Activated CD4-positive, alpha-beta T cell treated with anti-CD3 and anti-CD28 coated beads, Interleukin-2, amount 10 ng/mL, durations not matched to agents 24 days and 14 days (primary cell): ENCODE measurements at regions not wholly inside any gene's neighbourhood (a gene's known extent, or its start where the extent isn't known, plus 50 kb on each side); places are given as distances from the start of the nearest gene placed in this dataset.
A peak's percentile ranks its signal among the peaks of the same experiment; 100 is the strongest.

ENCODE experiments used
- DNase-seq: peaks from one replicate; pipeline ENCODE4 v3.0.0; 2022
- H3K27ac Mint-ChIP-seq: one replicate; pipeline ENCODE4 v1.8.0; 2022; ENCODE audit warnings: mild to moderate bottlenecking, mixed read lengths
- H3K27me3 Mint-ChIP-seq: one replicate; pipeline ENCODE4 v1.8.0; 2022; ENCODE audit warnings: mixed read lengths
- H3K36me3 Mint-ChIP-seq: one replicate; pipeline ENCODE4 v1.8.0; 2022; ENCODE audit warnings: low read depth, mild to moderate bottlenecking, mixed read lengths
- H3K4me1 Mint-ChIP-seq: one replicate; pipeline ENCODE4 v1.8.0; 2021; ENCODE audit warnings: mixed read lengths
- H3K4me3 Mint-ChIP-seq: one replicate; pipeline ENCODE4 v1.8.0; 2022; ENCODE audit warnings: mild to moderate bottlenecking, moderate library complexity, mixed read lengths
- H3K9me3 Mint-ChIP-seq: one replicate; pipeline ENCODE4 v1.8.0; 2021; ENCODE audit warnings: mixed read lengths
- intact Hi-C: fragments of 100-400 bp; cut with micrococcal nuclease; formaldehyde crosslinking; loops from one replicate; pipeline ENCODE4 v1.15.1; 2023

DNA sequence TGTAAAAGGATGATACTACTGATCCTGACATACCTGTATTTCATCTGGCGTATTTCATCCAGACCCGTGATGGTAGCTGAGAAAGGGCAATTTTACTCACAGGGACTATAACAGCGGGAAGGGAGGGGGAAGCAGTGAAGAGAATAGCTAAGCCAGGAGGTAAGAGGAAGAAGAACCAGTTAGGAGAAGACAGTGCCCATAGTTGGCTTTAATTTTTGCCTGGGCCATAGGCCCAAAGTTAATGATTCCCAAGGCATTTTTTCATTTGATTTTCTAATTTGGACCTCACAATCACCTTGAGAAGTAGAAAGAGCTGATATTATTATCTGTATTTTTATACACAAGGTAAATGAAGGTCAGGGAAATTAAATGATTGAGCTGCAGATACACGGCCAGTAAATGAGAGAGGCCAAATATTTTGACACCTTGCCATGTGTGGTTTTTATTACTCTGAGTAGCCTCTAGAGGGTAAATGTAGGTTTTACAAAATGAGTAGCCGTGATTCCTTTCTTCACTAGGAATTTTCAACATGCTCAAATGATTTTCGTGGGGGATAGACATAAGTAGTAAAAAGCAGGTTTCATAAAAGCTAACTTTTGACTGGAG is 382.2 kb downstream of the FUT8 start:
- DNase-seq = no peak
- Mint-ChIP-seq H3K4me1 (no peaks in the 10 kb centered on the region), H3K36me3 (no peaks in the 10 kb centered on the region), H3K27ac (no peak overlapping the region), H3K9me3 (no peaks in the 10 kb centered on the region), H3K27me3 (peaks cover 17% of the 10 kb centered on the region), H3K4me3 (no peak overlapping the region)
- intact Hi-C loops = no loop called here

DNA sequence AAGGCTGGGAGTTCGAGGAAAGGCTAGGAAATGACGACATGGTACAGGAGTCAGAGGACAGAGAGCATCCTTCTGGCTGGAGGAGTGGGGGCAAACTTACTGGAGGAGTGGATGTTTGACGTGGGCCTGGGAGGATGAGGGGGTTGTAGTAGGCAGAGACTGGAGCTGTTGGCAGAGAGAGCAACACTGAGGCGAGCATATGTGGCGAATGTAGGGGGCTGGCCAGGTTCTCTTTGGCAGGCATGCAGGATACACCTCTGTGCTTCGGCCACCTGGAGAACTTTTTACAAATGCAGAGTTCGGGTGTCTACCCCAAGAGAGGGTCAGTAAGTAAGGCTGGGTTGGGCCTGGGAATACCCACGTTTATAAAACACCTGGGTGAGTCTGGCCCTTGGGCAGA is 385.7 kb downstream of the FUT8 start:
- no peaks in the 10 kb centered on the region for H3K9me3 Mint-ChIP-seq
- H3K4me1 Mint-ChIP-seq = no peaks in the 10 kb centered on the region
- H3K4me3 Mint-ChIP-seq = no peak overlapping the region
- intact Hi-C loops = no loop called here
- no peak overlapping the region for H3K27ac Mint-ChIP-seq
- DNase-seq = no peak
- H3K27me3 Mint-ChIP-seq = peaks cover 24% of the 10 kb centered on the region
- H3K36me3 Mint-ChIP-seq = no peaks in the 10 kb centered on the region

DNA sequence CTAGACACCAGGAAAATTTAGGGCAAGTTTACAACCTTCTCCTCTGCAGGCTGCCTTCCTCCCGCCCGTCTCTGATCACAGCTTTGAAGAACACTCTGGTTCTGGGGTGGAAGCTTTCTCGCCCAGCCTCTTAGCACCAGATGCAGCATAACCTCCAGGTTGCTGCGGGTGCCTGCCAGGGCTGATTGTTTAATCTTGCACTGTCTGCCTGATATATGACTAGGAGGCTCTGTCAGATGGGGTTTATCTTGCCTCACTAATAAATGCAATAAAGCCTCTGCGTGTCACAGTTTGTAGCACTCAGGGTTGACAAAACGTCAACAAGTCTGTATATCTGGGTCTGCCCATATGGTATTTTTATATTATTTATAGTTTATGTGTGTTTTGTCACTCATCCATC is 388.2 kb downstream of the FUT8 start:
- Mint-ChIP-seq H3K27ac (no peak overlapping the region), H3K4me3 (no peak overlapping the region), H3K4me1 (no peaks in the 10 kb centered on the region), H3K27me3 (peaks cover 23% of the 10 kb centered on the region), H3K9me3 (no peaks in the 10 kb centered on the region), H3K36me3 (no peaks in the 10 kb centered on the region)
- no peak for DNase-seq
- intact Hi-C loops = no loop called here

DNA sequence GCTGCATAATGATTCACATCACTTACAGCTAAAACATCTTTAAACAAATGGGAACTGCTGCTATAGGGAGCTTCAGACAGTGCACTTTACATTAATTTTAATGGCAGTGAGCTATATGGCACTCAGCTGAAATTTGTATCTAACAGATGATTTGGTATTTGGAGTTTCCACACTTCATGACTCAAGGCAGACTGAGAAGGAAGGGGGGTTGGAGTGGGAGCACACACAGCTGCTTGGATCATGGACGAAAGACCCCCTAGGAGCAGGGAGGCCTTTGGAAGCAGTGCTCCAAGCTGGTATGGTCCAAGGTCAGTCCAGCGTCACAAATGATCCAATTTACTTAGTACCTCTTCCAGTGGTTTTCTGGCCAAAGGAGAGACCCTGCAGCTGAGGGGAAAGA is 389.7 kb downstream of the FUT8 start:
- Mint-ChIP-seq H3K27me3 (peaks cover 15% of the 10 kb centered on the region), H3K36me3 (no peaks in the 10 kb centered on the region), H3K9me3 (no peaks in the 10 kb centered on the region), H3K4me3 (no peak overlapping the region), H3K27ac (no peak overlapping the region), H3K4me1 (no peaks in the 10 kb centered on the region)
- no peak for DNase-seq
- intact Hi-C loops = no loop called here

DNA sequence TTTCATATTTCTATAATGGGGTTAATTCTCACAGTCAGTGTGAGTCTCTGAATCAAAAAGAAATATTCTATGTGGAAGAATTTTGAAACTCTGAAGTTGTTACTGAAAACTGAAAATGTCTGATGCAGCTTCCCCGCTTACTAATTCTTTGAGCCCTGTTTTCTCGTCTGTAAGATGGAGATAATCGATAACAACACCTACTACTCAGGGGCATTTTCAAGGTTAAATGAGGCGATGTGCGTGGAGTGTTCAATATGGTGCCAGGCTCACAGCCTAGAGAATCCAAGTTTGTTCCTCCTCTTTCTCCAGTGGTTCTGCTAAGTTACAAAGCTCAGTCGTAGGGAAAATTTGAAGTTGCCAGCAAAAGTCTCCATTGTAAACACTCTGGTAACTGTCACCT is 391.4 kb downstream of the FUT8 start:
- Mint-ChIP-seq H3K9me3 (no peaks in the 10 kb centered on the region), H3K4me1 (no peaks in the 10 kb centered on the region), H3K27ac (peak overlapping the region; percentile 26), H3K27me3 (peaks cover 6% of the 10 kb centered on the region), H3K4me3 (no peak overlapping the region), H3K36me3 (no peaks in the 10 kb centered on the region)
- intact Hi-C loops = no loop called here
- no peak for DNase-seq

DNA sequence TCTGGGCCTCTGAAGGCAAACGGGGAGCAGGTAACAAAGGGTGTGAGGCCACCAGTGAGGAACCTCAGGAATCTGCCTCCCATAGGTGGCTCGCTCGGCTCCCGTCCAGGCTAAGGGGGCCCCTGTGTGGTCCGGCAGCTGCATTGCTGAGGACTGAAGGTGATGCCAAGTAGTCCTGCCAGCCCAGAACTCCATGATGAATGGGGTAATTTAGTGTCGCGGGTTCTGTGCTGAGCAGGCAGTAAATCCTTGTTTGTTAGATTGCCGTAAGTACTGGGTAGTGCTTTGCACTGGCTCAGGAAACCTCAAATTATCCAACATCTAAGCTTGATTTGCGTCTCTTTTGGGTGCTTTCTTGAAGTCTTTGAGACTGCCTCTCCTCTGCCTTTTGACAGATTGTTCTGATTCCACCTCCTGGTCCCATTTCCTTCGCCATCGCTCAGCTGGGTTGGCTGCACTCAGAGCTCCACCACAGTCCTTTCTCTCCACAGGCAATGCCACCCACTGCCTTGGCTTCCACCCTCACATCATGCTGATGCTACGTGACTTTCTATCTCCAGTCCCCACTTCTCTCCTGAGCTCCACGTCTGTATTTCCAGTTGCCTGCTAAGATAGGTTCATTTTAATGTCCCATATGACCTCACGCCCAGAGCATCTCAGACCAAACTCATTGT is 392.0 kb downstream of the FUT8 start:
- Mint-ChIP-seq H3K36me3 (no peaks in the 10 kb centered on the region), H3K4me1 (no peaks in the 10 kb centered on the region), H3K27ac (no peak overlapping the region), H3K4me3 (no peak overlapping the region), H3K9me3 (no peaks in the 10 kb centered on the region), H3K27me3 (peaks cover 6% of the 10 kb centered on the region)
- DNase-seq = no peak
- intact Hi-C loops = no loop called here

DNA sequence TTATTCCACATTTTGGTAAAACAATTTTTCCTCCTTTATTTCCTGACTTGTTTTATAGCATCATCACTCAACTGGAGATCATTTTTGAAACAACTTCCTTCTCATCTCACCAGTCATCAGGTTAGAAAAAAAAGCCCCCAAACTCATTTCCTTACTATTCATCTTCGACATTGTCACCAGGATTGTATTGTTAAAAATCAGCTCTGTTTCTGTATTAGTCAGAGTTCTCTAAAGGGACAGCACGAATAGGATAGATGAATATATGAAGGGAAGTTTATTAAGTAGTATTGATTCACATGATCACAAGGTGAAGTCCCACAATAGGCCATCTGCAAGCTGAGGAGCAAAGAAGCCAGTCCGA is 392.6 kb downstream of the FUT8 start:
- no peak overlapping the region for H3K4me3 Mint-ChIP-seq
- H3K36me3 Mint-ChIP-seq = no peaks in the 10 kb centered on the region
- intact Hi-C loops = no loop called here
- H3K9me3 Mint-ChIP-seq = no peaks in the 10 kb centered on the region
- peaks cover 5% of the 10 kb centered on the region for H3K27me3 Mint-ChIP-seq
- no peak for DNase-seq
- no peak overlapping the region for H3K27ac Mint-ChIP-seq
- no peaks in the 10 kb centered on the region for H3K4me1 Mint-ChIP-seq

DNA sequence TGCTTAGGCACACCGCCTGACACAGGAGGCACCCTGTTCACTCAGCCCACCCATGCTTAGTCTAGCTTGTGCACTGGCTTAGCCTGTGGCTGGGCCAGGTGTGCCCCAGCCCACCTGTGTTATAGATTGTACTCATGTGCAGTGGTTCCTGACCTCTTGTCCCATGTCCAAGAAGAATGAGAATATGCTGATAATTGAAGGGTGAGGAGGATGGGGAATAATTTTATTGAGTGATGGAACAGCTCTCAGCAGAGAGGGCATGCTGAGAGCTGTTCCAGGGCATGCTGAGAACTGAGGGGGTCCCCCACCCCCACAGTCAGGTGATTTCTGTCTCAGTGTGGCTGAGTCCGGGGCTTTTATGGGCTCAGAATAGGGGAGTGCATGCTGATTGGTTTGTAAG is 395.9 kb downstream of the FUT8 start:
- no peak for DNase-seq
- intact Hi-C loops = no loop called here
- Mint-ChIP-seq H3K27ac (no peak overlapping the region), H3K9me3 (no peaks in the 10 kb centered on the region), H3K4me3 (no peak overlapping the region), H3K36me3 (no peaks in the 10 kb centered on the region), H3K4me1 (no peaks in the 10 kb centered on the region), H3K27me3 (peaks cover 14% of the 10 kb centered on the region)

DNA sequence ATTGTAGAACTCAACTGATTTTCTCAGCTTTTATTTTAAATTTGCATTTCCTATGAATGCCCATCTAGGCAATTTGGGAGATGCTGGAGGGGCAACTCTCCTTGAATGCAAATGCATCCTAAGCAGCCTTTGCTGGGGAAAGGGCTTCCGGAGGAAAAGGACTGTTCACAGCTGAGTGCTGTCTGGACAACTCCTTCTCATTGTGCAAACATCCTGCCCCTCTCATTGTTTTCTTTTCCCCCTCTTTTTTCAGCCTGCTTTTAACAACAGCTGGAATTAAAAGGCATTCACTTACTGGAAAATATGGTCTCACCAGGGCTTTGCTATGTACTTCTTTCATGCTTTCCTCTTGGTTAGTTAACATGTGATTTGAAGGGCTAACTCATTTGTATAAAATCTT is 397.8 kb downstream of the FUT8 start:
- Mint-ChIP-seq H3K27me3 (peaks cover 14% of the 10 kb centered on the region), H3K27ac (no peak overlapping the region), H3K4me3 (no peak overlapping the region)

DNA sequence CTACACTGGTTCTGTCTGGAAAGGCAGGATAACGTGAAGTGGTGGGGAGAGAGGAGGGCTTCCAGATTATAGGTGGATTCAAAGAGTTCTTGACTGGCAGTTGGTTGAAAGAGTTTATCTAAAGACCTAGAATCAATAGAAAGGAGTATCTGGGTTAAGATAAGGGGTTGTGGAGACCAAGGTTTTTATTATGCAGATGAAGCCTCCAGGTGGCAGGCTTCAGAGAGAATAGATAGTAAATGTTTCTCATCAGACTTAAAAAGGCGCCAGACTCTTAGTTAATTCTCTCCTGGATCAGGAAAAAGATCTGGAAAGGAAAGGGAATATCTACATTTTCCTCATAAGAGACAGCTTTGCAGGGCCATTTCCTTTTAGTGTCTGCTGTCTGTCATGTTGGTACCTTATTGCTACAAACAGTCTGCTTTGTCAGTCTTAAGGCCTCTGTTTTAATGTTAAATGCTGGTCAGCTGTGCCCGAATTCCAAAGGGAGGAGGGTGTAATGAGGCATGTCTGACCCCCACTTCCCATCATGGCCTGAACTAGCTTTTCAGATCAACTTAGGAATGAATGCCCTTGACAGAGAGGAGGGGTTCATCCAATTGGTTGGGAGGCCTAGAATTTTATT is 401.3 kb downstream of the FUT8 start:
- H3K4me1 Mint-ChIP-seq = no peaks in the 10 kb centered on the region
- no peaks in the 10 kb centered on the region for H3K9me3 Mint-ChIP-seq
- no peak overlapping the region for H3K4me3 Mint-ChIP-seq
- H3K27ac Mint-ChIP-seq = no peak overlapping the region
- DNase-seq = no peak
- H3K36me3 Mint-ChIP-seq = no peaks in the 10 kb centered on the region
- peaks cover 14% of the 10 kb centered on the region for H3K27me3 Mint-ChIP-seq
- intact Hi-C loops = no loop called here

More for the DNA sequence above, 397.8 kb downstream of the FUT8 start:
- DNase-seq = no peak
- H3K9me3 Mint-ChIP-seq = no peaks in the 10 kb centered on the region
- no peaks in the 10 kb centered on the region for H3K36me3 Mint-ChIP-seq
- H3K4me1 Mint-ChIP-seq = no peaks in the 10 kb centered on the region
- intact Hi-C loops = no loop called here

DNA sequence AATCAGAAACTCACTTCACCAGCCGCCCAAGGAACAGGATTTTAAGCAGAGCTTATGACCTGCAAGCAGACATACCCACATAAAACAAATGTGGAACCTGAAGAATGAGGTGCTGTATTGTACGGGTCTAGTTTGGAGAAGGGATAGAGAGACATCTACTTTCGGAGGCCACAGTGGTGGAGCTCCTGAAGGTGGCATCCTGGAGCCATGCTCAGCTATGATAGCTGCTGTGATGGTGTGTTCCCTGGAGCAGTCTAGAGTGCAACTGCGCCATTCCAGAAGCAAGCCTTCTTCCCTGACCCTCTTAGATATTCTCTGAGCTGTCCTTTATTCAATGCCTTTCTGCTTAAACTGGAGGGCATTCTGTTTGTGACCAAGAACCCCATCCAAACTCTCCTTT is 402.6 kb downstream of the FUT8 start:
- Mint-ChIP-seq H3K4me1 (no peaks in the 10 kb centered on the region), H3K36me3 (no peaks in the 10 kb centered on the region), H3K4me3 (no peak overlapping the region), H3K27ac (no peak overlapping the region), H3K9me3 (no peaks in the 10 kb centered on the region), H3K27me3 (peaks cover 14% of the 10 kb centered on the region)
- DNase-seq = no peak
- intact Hi-C loops = no loop called here

DNA sequence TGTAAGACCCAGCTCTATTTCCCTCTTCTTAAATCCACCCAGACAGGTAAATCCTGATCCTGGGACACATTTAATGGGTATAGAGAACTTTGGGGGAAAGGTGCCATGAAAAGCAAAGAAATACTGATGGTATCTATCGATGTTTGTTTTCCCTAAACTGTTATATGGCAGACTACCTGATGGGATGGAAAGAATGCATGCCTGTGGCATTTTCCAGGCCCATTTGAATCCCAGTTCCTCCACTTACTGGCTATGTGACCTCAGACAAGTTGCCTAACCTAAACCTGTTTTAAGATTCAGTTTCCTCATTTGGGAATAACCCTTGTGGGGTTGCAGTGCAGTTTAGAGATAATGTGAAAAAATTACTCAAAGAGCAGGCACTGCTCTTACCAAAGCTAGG is 404.5 kb downstream of the FUT8 start:
- DNase-seq = no peak
- Mint-ChIP-seq H3K27ac (no peak overlapping the region), H3K36me3 (no peaks in the 10 kb centered on the region), H3K4me3 (no peak overlapping the region), H3K27me3 (no peaks in the 10 kb centered on the region), H3K4me1 (no peaks in the 10 kb centered on the region), H3K9me3 (no peaks in the 10 kb centered on the region)
- intact Hi-C loops = no loop called here

DNA sequence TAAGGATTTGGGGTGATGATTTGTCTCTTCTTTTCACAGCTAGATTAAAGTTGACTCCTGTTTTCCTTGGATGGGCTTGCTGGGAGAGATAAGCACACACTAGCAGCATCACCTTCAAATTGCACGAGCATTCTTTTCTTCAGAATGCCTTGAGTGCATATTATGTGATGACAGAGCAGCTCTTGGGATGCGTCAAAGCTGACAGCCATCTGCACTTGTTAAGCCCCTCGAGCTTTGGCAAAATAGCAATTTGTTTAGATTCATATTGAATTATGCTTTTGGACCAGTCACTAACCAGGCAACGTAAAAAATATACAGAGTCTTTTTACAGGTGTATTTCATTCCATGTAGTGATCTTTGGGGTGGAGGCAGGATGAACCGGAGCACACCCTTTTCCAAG is 407.0 kb downstream of the FUT8 start:
- Mint-ChIP-seq H3K4me1 (peaks cover 3% of the 10 kb centered on the region), H3K4me3 (no peak overlapping the region), H3K27ac (no peak overlapping the region), H3K36me3 (no peaks in the 10 kb centered on the region), H3K27me3 (no peaks in the 10 kb centered on the region), H3K9me3 (no peaks in the 10 kb centered on the region)
- DNase-seq = no peak
- intact Hi-C loops = no loop called here

DNA sequence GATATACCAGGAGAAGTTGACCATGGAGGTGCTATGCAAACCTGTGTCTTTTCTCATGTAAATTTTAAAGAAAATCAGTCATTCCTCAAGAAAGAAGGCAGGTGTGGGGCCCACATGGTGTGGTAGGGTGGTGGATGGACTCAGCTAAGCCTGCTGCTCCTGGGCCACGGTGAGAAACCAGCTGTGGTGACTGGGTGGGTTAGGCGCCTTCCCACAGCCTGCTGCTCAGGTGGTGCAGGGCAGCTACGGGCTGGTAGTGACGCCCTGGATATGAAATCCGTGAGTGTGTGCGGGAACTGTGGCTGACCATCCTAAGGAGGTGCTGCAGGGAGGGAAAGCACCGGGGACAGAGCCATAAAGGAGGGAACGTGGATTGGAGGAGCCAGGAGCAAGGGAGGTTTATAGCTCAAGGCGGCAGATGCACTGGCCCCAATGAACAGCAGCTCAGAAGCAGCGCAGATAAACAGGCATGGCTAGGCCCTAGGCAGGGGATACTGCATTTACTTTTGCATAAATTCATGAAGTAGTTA is 408.8 kb downstream of the FUT8 start:
- intact Hi-C loops = no loop called here
- Mint-ChIP-seq H3K27me3 (peaks cover 4% of the 10 kb centered on the region), H3K36me3 (no peaks in the 10 kb centered on the region), H3K4me3 (no peak overlapping the region), H3K27ac (no peak overlapping the region), H3K9me3 (no peaks in the 10 kb centered on the region), H3K4me1 (peaks cover 9% of the 10 kb centered on the region)
- no peak for DNase-seq
